NT2/D1 (cell line): ENCODE measurements at regions not wholly inside any gene's neighbourhood (a gene's known extent, or its start where the extent isn't known, plus 50 kb on each side); places are given as distances from the start of the nearest gene placed in this dataset.

ENCODE experiments used
- SUZ12 ChIP-seq: IDR thresholded peaks from 2 replicates; pipeline ENCODE4 v1.6.1; 2011; ENCODE audit not compliant: insufficient read length, insufficient read depth; ENCODE audit errors: extremely low read depth
- YY1 ChIP-seq: IDR thresholded peaks from 2 replicates; pipeline ENCODE4 v1.6.1; 2011; ENCODE audit not compliant: insufficient read length, insufficient read depth
- ZNF274 ChIP-seq: IDR thresholded peaks from 2 replicates; pipeline ENCODE4 v1.6.1; 2011; ENCODE audit warnings: mild to moderate bottlenecking, low read depth, low read length

- no peak for TF ChIP-seq YY1
- TF ChIP-seq ZNF274 = no peak
- TF ChIP-seq SUZ12 = no peak
Observed at GRCh38 chr2:221323513-221323912, 248.6 kb downstream of the EPHA4 start.
